GM12872 (cell line): ENCODE measurements at regions not wholly inside any gene's neighbourhood (a gene's known extent, or its start where the extent isn't known, plus 50 kb on each side); places are given as distances from the start of the nearest gene placed in this dataset.

Experiments used
- TF ChIP-seq, protein P1 (sequence below): IDR thresholded peaks from 3 replicates; pipeline ENCODE4 v1.5.1; 2011; ENCODE audit warnings: low read depth, mild to moderate bottlenecking, low read length, moderate library complexity; ENCODE audit not compliant: insufficient read depth

DNA sequence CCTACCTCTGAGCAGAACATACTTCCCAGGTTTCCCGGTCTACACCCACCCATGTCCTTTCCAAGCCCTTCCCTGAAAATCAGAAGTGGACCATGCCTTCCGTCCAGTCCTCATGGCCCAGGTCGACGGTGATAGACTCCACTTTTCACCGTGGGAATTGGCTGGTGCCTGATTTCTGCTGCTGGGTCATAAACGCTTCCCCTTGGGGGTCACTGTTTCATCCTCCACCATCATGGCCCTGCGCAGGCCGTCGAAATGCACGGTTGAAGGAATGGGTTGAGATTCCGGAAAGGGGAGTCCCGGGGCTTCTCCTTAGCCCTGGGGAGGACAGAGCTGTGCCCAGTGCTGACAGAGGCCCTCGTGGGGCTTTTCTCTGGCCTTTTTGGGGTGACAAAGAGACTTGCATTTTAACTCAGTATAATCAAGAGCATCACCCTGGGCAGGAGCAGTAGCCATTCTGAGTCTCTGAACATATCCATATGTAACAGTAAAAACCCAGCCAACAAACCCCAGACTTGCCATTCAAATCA is 75.5 kb downstream of the SOX1 start:
- TF ChIP-seq, protein P1, sequence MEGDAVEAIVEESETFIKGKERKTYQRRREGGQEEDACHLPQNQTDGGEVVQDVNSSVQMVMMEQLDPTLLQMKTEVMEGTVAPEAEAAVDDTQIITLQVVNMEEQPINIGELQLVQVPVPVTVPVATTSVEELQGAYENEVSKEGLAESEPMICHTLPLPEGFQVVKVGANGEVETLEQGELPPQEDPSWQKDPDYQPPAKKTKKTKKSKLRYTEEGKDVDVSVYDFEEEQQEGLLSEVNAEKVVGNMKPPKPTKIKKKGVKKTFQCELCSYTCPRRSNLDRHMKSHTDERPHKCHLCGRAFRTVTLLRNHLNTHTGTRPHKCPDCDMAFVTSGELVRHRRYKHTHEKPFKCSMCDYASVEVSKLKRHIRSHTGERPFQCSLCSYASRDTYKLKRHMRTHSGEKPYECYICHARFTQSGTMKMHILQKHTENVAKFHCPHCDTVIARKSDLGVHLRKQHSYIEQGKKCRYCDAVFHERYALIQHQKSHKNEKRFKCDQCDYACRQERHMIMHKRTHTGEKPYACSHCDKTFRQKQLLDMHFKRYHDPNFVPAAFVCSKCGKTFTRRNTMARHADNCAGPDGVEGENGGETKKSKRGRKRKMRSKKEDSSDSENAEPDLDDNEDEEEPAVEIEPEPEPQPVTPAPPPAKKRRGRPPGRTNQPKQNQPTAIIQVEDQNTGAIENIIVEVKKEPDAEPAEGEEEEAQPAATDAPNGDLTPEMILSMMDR, result no peak

DNA sequence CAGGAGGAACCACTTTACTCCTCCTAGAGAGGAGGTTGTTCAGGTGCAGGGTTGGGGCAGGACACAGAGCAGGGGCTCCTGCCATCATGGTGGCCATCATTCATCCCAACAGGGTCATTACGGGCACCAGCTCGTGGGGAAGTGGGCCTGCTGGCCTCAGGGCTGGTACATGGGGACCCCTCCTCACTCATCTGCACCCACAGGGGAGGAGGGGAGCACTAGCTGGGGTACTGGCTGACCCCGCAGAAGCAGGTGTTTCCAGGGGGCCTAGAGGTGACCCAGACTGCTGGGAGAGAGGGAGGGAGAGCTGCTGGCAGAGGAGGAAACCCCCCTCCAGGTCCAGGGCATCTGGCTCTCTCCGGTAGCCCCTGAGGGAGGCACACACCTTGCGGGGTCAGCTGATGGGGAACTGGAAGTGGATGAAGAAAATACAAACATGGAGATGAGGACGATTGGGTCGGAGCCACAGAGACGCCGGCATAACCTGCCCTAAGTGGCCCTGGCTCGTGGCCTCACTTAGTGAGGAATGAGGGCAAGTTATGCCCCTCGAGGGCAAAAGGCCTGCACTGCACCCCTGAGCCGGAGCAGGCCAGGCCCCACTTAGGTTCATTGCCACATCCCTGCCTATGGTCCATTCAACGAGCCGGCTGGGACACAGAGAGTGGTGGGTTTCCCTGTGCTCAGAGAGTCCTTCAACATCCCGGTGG is 76.2 kb downstream of the SOX1 start:
- TF ChIP-seq, protein P1, result no peak

DNA sequence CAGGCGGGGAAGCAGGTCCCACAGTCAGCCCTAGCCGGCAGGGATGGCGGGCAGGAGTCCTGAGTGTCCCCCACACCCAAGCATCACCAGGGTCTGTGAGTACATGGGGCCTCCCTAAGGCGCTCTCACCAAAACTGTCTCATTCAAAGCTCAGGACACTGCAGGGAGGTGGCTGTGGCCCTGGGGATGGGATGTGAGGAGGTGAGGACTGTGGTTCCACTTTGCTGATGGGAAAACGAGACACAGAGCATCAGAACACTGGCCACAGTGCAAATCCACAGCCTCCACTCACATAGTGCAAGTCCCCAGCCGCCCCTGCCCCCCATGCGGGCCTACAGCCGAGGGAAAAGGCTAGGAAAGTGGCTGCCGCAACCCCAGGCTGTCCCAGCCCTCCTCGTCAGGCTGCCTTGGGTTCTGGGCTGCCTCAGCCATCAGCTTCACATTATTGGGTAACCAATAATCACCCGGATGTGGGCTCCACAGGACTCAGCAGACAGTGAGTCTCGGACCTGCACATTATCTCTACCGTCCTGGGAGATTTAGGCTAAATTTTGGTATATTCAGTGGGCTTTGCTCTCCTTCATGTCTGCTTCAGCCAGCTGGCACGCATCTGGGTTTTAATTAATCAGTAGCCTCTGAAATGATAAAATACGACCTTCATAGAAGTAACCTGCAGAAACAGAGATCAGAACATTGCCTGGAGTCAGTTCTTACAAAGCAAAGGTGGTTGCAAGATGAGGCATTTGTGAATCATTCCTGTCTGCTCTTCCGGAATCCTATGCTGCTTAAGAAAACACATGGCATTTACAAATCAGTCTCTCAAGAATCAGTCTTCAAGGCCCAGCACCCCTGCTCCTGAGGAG is 77.0 kb downstream of the SOX1 start:
- TF ChIP-seq, protein P1, result no peak

DNA sequence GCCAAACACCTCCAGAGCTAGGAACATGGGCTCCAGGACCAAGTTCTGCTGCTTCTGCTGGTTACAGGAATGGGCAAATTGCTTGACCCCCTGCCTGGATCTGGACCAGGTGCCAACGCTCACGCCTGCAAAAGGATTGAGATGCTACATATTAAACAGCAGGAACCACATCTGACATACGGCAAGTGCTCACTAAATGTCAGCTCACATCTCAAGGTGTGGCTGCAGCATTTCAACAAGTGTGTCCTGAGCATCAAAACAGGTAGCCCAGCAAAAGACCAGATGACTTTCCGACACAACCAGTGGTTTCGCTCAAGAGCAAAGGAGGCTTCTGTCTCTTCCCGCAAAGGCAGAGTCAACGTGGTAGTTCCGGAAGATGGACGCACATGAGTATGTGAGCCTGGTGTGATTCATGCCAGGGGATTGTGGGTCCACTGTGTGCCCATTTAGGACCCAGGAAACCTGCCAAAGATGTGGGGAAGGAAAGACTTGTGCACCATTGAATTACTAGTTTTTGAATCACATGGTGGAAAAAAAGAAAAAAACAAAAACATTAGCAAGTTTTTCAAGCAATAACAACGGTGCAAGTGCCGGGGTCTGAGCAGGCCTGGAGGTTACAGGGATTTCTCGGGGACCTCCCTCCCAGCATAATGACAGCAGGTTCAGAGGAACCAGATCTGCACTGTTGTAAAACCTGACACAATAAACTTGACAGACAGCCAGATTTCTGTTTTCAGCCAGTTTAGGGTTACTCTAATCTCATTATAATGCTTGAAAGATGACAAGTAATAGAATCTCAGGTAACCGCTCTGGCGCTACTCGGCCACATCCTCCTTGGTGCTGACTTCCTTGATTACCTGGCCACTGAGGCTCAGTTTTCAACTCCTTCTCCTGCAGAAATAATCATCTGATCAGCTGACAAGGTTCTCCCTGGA is 77.9 kb downstream of the SOX1 start:
- TF ChIP-seq, protein P1, result no peak

DNA sequence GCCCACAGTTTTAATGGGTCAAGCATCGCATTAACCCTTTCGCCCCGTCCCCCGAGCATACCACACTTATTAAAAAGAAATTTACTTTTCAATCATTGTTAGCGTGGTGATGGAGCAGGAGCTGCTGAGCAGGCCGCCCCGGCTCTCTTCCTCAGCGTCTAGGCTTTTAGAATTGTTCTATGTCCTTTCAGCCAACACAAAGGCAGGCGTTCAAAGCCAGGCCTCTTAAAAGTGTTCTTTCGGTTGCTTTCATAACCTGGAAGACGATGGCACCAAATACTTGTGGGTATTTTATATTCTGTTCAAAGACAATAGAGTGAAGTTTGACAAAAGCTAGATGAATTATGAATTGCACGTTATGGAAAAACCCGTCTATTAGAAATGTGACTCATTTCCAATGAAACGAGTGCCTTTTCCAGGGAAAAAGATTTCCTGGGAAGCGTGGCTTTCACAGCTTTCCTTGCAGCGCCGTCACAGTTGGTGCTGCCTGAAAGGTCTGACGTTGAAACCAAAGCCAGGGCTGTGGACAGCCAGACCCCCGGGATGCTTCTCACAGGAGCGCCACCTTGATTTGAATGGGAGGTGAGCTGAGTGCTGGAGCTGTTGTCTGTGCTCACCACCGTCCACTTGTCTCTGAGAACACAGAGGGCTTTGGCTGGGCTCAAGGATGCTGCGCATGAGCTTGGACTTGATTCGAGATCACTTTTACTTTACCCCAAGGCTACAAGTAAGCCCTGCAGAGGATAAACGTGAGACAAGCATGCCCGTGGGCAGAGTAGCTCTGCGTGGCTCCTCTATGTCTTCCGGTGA is 78.8 kb downstream of the SOX1 start:
- TF ChIP-seq, protein P1, result no peak

DNA sequence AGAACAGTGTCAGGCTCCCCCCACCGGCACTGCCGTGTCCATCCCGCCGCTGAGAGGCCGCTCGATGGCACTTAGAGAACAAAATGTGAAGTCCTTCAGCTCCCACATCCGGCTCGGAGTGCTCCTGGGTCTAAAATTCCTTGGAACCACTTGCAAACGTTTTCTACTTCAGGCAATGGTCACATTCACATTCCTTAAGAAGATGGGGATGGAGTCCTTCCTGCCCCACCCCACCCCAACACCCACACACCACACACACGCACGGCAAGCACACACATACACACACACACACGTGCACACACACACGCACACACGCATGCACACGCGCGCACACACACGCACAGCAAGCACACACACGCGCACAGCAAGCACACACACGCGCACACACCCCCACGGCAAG is 83.4 kb downstream of the SOX1 start:
- TF ChIP-seq, protein P1, result no peak
